HS-27A (cell line): ENCODE measurements at regions not wholly inside any gene's neighbourhood (a gene's known extent, or its start where the extent isn't known, plus 50 kb on each side); places are given as distances from the start of the nearest gene placed in this dataset.
"Not testable (repeated sequence)": the region's sequence is repeated elsewhere in the genome, so short reads cannot be mapped to it uniquely, and the experiment has no call there.

Experiments used
- DNase-seq: peaks from one replicate; pipeline ENCODE4 v3.0.0-alpha.2; 2012; ENCODE audit warnings: low read depth, missing footprints

GRCh38 chr2:156933645-156934225, 323.8 kb upstream of the GALNT5 start:
- DNase-seq, result no peak

DNA sequence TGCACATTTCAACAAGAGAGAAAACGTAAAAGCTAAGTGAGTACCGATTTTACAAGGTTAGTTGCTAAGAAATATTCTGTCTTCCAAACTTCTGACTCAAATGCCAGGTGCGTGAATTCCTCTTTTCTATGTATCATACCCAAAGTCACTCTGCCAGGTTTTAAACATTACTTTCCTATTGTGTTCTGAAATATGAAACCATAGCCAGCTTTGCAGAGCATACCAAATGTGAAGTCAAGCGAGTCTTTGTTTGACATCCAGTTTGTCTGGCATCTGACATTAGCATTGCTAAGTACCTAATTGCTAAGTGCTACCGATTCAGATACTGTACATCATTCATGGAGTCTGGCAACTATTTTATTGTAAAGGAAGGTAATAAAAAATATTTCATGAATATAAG, 321.9 kb upstream of the GALNT5 start:
- DNase-seq, result no peak

DNA sequence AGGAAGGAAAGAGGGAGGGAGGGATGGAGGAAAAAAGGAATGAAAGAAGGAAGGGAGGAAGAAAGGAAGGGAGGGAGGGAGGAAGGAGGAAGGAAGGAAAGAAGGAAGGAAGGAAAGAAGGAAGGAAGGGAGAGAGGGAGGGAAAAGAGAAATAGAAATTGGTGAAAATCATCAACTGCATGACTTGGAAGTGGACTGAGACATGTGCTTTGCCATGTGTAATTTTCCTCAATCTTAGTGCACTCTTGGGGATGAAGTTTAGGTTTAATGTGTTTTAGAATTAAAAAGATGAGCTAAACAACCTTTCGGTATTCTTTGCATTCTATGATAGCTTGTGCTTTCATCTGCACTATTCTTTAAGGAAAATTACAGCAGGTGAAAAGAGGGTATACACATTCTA, 320.1 kb upstream of the GALNT5 start:
- no peak for DNase-seq

DNA sequence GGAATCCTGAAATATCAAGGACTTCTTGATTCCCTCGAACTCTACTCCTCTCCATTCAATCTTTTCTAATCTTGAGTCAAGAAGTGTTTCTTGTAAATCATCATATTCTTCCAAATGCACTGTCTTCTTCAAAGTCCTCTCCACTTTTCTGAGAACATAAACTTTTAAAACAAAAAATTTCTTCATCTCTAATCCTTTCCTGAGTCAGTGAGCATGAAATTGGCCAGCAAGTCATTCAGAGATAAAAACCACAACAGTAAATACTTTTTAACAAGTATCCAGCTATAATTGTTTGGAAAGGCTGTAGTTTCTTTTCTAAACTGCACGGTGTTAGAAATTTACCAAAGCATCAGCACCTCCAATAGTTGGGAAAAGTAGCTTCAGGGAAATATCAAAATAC, 312.6 kb upstream of the GALNT5 start:
- DNase-seq, result no peak

DNA sequence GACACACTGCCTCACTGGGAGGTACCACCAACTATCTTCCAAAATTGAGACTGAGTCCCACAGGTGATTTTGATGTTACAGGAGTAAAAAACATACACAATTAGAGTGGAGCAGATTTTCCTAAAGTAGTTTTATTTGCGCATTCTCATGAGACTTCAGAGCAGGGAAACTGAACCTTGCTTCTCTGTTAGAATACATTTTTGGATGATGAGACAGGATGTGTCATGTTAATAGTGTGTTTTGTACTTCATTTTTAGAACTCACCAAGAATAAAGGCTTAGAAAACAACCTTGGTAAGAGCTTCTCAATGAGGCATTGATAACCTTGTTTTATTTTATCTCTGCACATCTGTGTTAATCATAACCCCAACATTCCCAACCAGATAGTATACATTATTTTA, 310.2 kb upstream of the GALNT5 start:
- no peak for DNase-seq

DNA sequence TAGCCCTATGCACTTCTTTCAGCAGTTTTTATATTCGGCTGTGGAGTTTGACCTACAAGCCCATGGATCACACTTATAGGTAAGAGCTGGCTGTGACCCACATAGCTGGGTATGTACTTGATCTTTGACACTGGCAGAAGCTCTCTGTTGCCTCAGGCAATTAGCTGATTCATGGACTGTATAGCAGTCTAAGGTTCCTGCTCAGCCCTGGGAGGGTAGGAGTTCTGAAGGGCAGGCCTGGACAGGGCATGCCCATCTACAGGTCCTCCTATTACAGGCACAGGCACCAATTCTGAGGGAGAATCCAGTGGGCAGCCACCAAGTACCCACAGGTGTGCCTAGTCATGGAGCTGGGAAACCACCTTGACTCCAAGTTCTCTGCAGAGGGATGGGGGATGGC, 301.8 kb upstream of the GALNT5 start:
- no peak for DNase-seq

GRCh38 chr2:156956161-156956560, 301.3 kb upstream of the GALNT5 start:
- DNase-seq, result no peak

DNA sequence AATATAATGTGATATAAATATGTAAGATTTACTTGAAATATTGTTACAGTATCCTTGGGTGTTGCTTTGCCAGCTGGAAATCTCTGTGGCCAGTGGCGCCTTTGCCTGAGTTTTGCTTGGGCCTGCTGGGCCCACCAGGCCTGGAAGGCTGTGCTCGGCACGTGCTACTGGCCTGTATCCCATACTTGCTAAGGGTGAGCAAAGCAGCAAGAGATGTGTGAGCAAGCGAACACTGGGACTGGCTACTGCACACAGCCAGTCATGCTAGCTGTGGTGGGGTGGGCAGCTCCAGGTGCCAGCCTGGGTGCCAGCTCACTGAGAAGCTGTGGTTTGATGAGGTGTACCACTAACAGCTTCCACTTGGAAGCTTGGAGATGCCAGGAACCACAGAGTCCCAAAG, 299.1 kb upstream of the GALNT5 start:
- no peak for DNase-seq

DNA sequence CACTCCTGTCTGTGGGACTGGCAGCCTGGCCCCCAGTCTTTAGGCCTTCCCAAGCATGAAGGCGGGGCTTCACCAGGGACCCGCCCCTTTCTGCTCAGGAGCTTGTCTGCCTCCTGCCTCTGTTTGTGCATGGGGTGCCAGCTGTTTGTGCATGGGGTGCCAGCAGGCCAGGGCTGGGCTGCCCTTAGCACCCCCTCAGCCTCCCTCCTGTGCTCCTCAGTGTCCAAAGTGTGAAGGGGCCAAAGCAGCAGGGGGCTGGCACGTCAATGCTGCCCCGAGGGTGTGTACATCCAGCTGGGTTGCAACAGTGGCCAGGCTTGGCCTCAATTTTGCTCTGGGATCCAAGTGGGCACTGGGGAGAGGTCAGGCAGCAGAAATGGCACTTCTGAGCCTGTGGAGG, 298.0 kb upstream of the GALNT5 start:
- no peak for DNase-seq

- DNase-seq, result no peak
Observed at GRCh38 chr2:156982615-156983014, 274.9 kb upstream of the GALNT5 start.

DNA sequence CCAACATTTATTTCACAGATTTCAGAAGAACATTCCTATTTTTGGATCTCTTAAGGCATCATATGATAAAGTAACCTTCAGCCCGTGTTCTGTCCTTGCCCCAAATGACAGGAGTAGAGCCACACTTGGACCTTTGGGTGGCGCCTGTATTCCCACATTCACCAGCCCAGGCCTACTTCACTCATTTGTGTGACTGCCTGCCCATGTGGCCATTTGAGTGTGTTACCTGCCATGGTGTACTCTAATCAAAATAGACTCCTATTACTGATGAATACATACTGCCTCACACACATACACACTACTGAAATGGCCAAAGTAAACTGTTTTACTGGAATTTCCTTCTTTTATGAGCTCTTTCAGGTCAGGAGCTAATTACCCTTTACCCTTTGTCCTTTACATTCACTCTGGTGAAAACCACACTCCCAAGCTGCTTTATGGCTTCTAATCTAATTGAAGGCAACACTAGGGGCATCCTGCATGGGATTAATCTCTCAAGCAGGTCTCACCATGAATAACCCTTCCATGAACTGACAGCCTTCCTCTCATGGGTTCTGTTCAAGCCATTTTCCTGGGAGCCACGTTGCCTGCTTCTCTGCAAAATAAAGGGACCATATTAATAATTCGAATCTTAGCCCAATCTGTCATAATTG, 271.0 kb upstream of the GALNT5 start:
- no peak for DNase-seq

- DNase-seq, result no peak
Observed at GRCh38 chr2:156999661-157000060, 257.8 kb upstream of the GALNT5 start.

DNA sequence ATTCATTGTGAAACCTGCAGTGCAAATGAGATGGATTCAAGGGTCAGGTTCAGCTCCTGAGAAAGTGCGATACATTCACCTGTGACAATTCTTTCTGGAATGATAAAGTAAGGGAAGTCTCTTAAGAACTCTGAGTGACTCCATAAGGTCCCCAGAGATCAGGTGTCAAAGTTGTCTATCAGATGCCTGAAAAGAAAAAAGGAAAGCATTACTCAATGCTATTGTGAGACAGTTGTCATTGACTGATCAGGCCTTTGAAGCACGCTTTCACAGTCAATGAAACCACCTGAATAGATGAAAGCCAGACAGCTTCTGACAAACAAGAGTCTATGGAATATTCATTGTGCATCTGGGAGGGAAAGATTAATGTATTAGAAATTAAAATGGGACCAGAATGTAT, 252.7 kb upstream of the GALNT5 start:
- DNase-seq, result no peak

GRCh38 chr2:157015015-157015575, 242.4 kb upstream of the GALNT5 start:
- DNase-seq, result no peak

DNA sequence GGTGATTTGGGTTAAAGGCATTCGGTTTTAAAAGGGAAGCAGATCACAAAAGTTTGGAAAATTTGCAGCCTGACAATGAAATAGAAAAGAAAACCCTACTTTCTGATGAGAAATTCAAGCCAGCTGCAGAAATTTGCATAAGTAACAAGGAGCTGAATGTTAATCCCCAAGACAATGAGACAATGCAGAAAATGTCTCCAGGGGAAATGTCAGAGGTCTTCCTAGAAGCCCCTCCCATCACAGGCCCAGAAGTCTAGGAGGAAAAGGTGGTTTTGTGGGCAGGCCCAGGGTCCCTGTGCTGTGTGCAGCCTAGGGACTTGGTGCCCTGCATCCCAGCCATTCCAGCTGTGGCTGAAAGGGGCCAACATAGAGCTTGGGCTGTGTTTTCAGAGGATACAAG, 234.2 kb upstream of the GALNT5 start:
- DNase-seq, result not testable (repeated sequence)

- no peak for DNase-seq
Observed at GRCh38 chr2:157024129-157024528, 233.4 kb upstream of the GALNT5 start.

DNA sequence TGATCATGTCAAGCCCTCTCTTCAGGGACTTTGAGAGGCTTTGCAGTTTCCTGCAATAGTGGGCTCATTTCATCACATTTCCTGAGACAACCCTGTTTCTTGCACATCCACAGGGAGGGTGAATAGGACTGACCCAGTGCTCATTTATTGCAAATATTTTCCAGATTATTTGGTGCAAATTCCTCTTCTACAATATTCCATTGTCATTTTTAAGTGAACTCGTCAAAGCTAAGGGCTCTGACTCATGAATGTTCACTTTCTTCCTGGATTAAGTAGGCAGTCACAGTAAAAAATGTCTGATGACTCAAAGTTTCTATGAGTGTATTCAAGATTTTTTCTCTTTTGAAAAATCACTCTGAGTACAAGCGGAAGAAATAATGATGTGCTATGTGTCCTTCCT, 225.5 kb upstream of the GALNT5 start:
- peak; percentile 51 for DNase-seq

DNA sequence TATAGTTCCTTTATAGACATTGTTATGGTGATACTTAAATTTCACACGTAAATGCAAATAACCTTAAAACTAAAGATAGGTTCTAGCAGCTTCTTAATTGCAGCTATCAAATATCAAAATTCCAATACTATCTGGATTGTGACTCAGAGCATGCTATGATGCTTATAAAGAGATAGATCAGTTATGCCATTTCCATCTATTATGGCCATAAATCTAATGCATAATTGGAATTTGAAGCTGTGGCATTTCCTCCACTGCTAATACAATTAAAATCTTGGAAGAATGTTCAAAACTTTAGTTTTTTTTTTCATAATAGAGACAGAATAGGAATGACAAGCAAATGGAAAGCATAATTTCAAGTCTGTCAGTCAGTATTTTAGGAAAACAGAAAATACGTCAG, 220.8 kb upstream of the GALNT5 start:
- DNase-seq, result no peak

DNA sequence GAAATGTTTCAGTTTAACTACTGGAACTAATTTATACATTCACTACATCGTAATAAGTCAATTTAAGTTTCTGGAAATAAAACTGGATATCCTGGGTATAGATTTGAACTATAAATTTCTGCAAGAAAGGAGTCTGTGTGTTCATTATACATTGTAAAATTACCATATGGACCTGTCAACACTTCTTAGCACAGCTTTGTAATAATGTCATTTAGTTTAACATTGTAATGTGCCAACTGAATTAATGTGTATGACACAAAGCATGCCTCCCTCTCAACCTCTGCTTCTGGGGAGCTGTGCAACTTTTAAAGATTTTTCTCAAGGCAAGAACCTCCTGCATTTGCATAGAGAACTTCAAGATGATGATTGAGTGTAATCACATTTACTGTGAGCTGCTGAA, 213.7 kb upstream of the GALNT5 start:
- DNase-seq, result no peak

DNA sequence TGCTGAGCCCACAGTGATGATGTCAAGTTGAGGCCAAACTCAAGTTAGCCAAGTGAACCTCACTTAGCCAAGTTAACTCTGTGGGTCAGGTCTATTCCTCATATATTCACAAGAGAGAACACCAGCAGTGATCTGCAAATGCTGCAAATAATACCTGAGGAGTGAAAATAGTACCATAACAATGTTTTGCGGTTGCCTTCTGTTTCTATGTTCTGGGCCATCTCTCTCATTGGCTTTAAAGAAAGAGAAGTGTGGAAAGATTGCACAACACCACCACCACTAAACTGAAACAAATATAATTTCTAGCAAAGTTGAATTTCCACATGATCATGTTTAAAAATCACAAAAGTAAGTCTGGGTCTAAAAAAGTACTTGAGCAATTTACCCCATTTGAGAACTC, 211.1 kb upstream of the GALNT5 start:
- DNase-seq, result no peak

DNA sequence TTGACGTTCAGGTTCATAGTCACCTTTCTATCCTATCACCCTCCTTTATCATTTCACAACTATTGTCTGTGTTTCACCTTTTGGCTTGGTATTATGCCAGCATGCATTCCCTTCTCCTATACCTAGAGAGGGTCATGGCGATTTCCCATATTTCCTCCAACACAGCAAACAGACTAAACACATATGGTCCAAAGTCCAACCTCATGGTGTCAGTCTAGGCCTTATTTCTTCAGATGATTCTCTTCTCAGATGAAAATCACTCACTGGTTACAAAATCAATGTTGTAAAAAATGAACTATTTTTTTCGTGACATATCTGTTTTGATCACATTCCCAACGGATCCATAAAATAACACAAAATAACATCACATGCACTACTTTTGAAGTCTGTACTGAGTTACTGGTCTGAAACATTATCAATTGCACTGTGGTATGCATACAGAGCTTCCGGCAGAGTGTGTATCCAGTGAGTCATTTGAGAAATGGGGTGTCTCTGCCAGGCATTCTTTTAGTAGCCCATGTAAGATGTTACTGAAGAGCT, 204.8 kb upstream of the GALNT5 start:
- peak; percentile 38 for DNase-seq

GRCh38 chr2:157053876-157054275, 203.6 kb upstream of the GALNT5 start:
- no peak for DNase-seq

DNA sequence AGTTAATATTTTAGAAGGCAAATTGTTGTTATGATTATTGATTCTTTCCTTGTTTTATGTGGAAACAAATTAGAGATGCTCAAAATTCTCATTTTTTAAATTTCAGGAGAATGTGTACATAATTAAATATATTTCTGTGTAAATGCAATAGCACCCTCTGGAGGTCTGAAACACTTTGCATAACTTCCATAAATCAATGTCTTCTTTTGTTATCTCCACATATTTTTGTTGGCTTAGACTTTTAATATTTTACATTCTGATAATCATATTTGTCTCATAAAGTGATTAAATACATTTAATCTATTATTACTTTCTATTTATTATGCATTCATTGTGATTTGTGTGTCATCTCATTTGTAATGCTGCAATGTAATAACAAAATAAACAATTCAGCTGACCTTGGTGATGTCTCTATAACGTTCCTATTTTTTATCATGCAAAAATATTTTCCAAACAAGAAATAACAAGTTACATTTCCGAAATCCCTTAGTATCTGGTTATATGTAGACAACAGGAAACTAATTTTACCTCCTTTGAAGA, 201.8 kb upstream of the GALNT5 start:
- no peak for DNase-seq
